Cardiac fibroblast (primary cell): ENCODE measurements at regions not wholly inside any gene's neighbourhood (a gene's known extent, or its start where the extent isn't known, plus 50 kb on each side); places are given as distances from the start of the nearest gene placed in this dataset.

ENCODE experiments used
- DNase-seq, 2 donors: peaks; one replicate each; pipeline versions ENCODE4 v3.0.0 to v3.0.0-alpha.2; 2010; ENCODE audit warnings: low read depth in 2 of 2
- H3K4me3 ChIP-seq, 2 donors: replicated peaks in 1 of 2; 1 replicate in 1 of 2; 2 replicates in 1 of 2; pipeline ENCODE4 v1.5.1; 2011; ENCODE audit warnings: low read depth in 2 of 2, low read length in 2 of 2, mild to moderate bottlenecking in 2 of 2, moderate library complexity in 1 of 2
- TF ChIP-seq, protein P1 (sequence below): IDR thresholded peaks from one replicate; pipeline ENCODE4 v1.5.1; 2011; ENCODE audit warnings: low read depth, mild to moderate bottlenecking, low read length, inconsistent platforms

DNA sequence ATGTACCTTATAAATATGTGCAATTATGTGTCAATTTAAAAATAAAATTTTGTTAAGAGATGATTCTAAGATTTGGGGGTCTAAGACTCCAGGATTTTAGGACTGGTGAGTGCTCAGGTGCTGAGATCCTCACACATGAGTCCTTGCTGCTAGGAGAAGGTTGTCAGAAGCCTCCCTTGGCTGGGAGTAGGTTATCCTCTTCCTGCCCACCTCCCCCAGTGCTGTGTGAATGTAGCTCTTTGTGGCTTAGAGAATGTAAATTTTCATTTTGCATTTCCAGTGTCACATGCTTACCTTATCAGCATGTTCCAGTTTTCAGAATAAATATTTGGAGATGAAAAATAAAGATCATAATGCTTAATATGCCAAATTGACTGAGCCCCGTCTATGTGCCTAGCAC lies 114.2 kb upstream of the MDM1 start:
- DNase-seq = no peak
- no peak overlapping the region for H3K4me3 ChIP-seq
- TF ChIP-seq, protein P1, sequence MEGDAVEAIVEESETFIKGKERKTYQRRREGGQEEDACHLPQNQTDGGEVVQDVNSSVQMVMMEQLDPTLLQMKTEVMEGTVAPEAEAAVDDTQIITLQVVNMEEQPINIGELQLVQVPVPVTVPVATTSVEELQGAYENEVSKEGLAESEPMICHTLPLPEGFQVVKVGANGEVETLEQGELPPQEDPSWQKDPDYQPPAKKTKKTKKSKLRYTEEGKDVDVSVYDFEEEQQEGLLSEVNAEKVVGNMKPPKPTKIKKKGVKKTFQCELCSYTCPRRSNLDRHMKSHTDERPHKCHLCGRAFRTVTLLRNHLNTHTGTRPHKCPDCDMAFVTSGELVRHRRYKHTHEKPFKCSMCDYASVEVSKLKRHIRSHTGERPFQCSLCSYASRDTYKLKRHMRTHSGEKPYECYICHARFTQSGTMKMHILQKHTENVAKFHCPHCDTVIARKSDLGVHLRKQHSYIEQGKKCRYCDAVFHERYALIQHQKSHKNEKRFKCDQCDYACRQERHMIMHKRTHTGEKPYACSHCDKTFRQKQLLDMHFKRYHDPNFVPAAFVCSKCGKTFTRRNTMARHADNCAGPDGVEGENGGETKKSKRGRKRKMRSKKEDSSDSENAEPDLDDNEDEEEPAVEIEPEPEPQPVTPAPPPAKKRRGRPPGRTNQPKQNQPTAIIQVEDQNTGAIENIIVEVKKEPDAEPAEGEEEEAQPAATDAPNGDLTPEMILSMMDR = no peak

DNA sequence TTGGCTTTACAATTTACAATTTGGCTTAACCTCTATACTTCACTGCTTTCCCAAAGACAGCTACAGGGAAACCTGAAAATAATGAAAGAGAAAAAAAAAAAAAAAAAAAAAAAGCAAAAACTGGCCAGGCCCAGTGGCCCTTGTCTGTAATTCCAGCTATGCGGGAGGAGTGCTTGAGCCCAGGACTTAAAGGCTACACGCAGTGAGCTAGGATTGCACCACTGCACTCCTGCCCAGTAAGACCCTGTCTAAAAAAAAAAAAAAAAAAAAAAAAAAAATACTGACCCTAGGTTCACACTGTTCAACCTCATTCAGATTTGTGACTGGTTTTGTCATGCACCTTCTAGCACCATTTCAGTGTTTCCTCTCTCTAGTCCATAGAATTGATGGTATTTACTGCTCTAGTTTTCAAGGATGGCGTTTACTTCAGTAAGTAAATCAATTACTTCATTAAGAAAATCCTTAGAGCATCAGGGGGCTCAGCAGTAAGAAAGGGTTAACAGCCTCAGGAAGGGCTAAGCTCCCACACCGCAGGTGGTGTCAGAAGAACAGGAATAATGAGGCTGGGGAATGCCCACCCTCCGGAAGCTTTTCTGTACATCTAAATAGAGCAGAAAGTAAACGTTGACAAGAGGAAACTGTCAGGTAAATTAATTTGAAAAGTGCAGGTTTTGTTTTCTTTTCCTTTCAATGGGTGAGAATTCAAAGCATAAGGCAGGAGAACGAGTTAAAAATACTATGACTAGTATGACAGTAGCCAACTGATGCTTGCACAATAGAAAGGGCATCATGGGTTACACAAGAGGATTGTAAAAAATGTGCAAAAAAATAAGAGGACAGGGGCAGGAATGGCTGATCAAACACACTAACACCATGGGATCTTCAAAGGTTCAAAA lies 115.0 kb upstream of the MDM1 start:
- no peak overlapping the region for H3K4me3 ChIP-seq
- TF ChIP-seq, protein P1 = no peak
- peak; percentile 29 to 34 for DNase-seq

DNA sequence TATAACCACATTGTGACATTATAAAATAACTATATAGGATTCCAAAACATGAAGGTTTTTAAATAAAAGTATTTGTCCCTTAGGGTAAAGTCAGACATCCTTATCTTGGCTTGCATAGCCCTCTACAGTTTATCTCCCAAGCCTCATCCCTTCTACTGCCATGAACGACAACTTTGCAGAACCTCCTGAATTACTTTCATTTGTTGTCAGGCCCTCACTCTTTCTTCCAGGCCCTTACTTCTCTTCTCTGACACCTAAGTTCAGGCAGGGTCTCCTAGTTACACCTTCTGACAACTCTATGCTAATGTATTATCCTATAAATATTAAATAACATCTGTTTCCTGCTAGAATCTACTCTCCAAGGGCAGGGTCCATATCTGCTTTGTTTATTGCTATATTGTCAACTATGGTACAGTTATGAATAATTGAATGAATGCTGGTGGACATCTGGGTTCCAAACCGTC lies 115.7 kb upstream of the MDM1 start:
- no peak overlapping the region for H3K4me3 ChIP-seq
- TF ChIP-seq, protein P1 = no peak
- no peak for DNase-seq

DNA sequence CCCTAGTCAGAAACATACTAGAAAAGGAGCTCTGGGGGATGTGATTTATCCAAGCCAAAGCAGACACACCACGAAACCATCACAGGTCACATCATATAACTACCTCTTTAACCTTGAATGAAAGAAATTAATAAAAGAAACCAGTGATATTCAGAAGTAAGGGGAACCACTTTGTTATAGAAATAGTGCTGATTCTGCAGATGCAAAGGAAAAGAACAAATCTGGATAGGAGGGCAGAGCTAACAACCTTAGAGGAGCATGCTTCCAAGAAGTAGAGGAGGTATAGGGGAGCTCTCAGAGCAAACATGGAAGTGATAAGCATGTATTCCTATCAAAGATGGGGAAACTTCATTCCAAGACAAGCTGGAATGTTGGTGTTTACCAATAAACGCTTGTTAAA lies 117.0 kb upstream of the MDM1 start:
- no peak for DNase-seq
- TF ChIP-seq, protein P1 = no peak
- no peak overlapping the region for H3K4me3 ChIP-seq

DNA sequence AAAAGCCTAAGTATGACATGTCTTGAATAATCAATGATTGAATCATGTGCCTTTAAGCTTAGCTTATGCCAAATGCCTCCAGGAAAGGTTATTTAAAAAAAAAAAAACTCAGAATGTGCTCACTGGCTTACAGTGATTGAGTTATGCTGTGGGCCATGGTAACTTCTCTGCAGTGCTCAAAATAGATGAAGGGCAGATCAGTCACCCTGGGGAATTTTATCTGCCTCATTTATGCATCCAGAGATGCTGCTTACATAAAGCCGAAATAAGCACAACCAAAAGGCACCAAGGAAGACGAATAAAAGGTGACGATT lies 118.7 kb upstream of the MDM1 start:
- peak in 1 of 2 donors; percentile 7 for DNase-seq
- no peak overlapping the region for H3K4me3 ChIP-seq
- TF ChIP-seq, protein P1 = no peak

DNA sequence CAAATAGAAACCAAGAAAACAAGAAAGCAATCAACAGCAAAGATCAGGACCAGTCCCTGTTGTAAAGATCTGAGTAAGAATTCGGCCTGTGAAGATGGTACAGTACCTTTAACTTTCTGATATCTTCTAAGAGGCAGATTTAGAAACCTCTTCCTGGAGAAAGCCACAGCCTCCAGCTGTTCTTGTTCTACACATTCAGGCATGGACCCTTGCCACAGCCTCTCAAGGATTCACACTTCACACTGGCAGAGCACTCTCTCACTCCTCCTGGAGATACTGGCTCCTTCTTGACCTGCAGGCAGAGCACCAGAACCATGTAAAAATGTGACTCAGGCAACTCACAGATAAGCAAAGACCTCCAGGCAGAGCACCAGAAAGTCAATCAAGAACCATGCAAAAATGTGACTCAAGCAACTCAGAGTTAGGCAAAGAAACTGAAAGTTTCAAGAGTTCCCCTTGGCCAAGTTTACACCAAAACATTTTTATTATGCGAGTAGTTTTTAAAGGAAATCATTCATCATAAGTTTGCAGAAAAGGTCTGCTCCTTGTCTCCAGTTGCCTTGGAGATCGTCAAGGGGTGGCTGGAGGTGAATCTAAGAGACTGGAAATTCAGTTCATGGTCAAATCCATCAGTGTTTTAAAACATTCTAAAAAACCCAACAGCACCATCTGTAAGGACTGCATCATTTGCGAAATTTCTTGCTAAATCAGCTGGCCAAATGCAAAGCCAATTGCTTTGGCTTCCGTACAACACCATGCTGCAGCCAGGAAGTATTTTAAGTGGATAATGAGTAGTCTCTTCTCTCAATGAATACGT lies 119.3 kb upstream of the MDM1 start:
- no peak overlapping the region for H3K4me3 ChIP-seq
- TF ChIP-seq, protein P1 = no peak
- DNase-seq = peak; percentile 63 to 90
